ENCODE measurements at regions not wholly inside any gene's neighbourhood (a gene's known extent, or its start where the extent isn't known, plus 50 kb on each side); places are given as distances from the start of the nearest gene placed in this dataset.

DNA sequence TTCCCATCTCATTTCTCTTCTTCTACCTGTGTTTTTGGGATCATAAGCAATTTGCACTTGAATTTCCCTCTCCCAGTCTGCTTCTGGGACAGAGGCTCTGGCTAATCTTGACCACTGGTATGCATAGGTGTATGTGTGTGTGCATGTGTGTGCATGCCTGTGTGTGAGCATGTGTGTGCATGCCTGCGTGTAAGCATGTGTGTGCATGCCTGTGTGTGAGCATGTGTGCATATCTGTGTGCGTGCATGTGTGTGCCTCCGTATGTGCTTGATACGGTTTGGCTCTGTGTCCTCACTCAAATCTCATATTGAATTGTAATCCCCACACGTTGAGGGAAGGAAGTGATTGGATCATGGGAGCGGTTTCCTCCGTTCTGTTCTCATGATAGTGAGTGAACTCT is 77.7 kb downstream of the HAPSTR1 start:
- TF ChIP-seq EZH2 (IDR thresholded peaks at IDR 0.05; ENCODE audit: low read length, missing control alignments): no peak
- TF ChIP-seq, protein P1, sequence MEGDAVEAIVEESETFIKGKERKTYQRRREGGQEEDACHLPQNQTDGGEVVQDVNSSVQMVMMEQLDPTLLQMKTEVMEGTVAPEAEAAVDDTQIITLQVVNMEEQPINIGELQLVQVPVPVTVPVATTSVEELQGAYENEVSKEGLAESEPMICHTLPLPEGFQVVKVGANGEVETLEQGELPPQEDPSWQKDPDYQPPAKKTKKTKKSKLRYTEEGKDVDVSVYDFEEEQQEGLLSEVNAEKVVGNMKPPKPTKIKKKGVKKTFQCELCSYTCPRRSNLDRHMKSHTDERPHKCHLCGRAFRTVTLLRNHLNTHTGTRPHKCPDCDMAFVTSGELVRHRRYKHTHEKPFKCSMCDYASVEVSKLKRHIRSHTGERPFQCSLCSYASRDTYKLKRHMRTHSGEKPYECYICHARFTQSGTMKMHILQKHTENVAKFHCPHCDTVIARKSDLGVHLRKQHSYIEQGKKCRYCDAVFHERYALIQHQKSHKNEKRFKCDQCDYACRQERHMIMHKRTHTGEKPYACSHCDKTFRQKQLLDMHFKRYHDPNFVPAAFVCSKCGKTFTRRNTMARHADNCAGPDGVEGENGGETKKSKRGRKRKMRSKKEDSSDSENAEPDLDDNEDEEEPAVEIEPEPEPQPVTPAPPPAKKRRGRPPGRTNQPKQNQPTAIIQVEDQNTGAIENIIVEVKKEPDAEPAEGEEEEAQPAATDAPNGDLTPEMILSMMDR (conservative IDR thresholded peaks at IDR 0.05 in 1 of 2, IDR thresholded peaks at IDR 0.05 in 1 of 2; ENCODE audit: low read depth in 1 of 2, low read length in 2 of 2): no peak

Measured in fibroblast of lung (primary cell).